ENCODE measurements at regions not wholly inside any gene's neighbourhood (a gene's known extent, or its start where the extent isn't known, plus 50 kb on each side); places are given as distances from the start of the nearest gene placed in this dataset.

- no peak for TF ChIP-seq CTCF (IDR thresholded peaks at IDR 0.05)
- TF ChIP-seq POLR2A (IDR thresholded peaks at IDR 0.05): no peak
Observed at GRCh38 chr1:31504001-31504400, 72.3 kb upstream of the TINAGL1 start.

Measured in esophagus squamous epithelium (tissue), 4 donors.